GM12873 (cell line): ENCODE measurements at regions not wholly inside any gene's neighbourhood (a gene's known extent, or its start where the extent isn't known, plus 50 kb on each side); places are given as distances from the start of the nearest gene placed in this dataset.

ENCODE experiments used
- CTCF ChIP-seq: IDR thresholded peaks from 2 replicates; pipeline ENCODE4 v1.5.1; 2012; ENCODE audit warnings: low read depth, mild to moderate bottlenecking, moderate library complexity, low read length, control low read depth; ENCODE audit not compliant: insufficient read depth; ENCODE audit errors: missing control alignments

GRCh38 chr3:174685796-174686195 lies 173.3 kb upstream of the NAALADL2 start:
- no peak for TF ChIP-seq CTCF

GRCh38 chr3:174697310-174697709 lies 161.8 kb upstream of the NAALADL2 start:
- no peak for TF ChIP-seq CTCF

- TF ChIP-seq CTCF: no peak
Observed at GRCh38 chr3:174700736-174701135, 158.4 kb upstream of the NAALADL2 start.

GRCh38 chr3:174710612-174711011 lies 148.5 kb upstream of the NAALADL2 start:
- no peak for TF ChIP-seq CTCF

- TF ChIP-seq CTCF: no peak
Observed at GRCh38 chr3:174715386-174715785, 143.7 kb upstream of the NAALADL2 start.

- no peak for TF ChIP-seq CTCF
Observed at GRCh38 chr3:174716956-174717505, 142.1 kb upstream of the NAALADL2 start.

GRCh38 chr3:174720717-174721116 lies 138.4 kb upstream of the NAALADL2 start:
- TF ChIP-seq CTCF: no peak
